Common myeloid progenitor, CD34-positive (primary cell): ENCODE measurements at regions not wholly inside any gene's neighbourhood (a gene's known extent, or its start where the extent isn't known, plus 50 kb on each side); places are given as distances from the start of the nearest gene placed in this dataset.

Experiments
- CTCF ChIA-PET: fragments of 350-600 bp; sonication (Branson Sonifier 250); formaldehyde crosslinking; loops from one replicate; lab custom pipeline; 2021; ENCODE audit warnings: antibody characterized with exemption; lab: Charles Lee
- POLR2A ChIA-PET: fragments of 350-600 bp; sonication (Branson Sonifier 250); formaldehyde crosslinking; loops from one replicate; lab custom pipeline; 2021; ENCODE audit warnings: antibody characterized with exemption; lab: Charles Lee
- DNase-seq, 3 donors: peaks; one replicate each; pipeline versions ENCODE4 v3.0.0 to v3.0.0-alpha.2; 2013
- H3K27ac ChIP-seq, 2 experiments: 1 replicate in 1 of 2; 2 replicates in 1 of 2; pipeline ENCODE4 v1.7.0; 2013; ENCODE audit warnings: inconsistent platforms in 2 of 2, low read length in 2 of 2, mild to moderate bottlenecking in 2 of 2, low read depth in 1 of 2, moderate library complexity in 1 of 2; ENCODE audit not compliant: severe bottlenecking in 2 of 2, insufficient read depth in 1 of 2, poor library complexity in 1 of 2
- H3K27me3 ChIP-seq, 5 experiments: replicated peaks in 2 of 5; 1 replicate in 3 of 5; 2 replicates in 2 of 5; pipeline versions ENCODE4 v1.6.1 to v1.7.0; 2013; ENCODE audit warnings: low read length in 4 of 5, mild to moderate bottlenecking in 2 of 5, moderate library complexity in 2 of 5, inconsistent platforms in 1 of 5; ENCODE audit not compliant: insufficient read depth in 5 of 5, control insufficient read depth in 4 of 5
- H3K36me3 ChIP-seq, 4 experiments: 1 replicate in 2 of 4; 2 replicates in 2 of 4; pipeline versions ENCODE4 v1.6.1 to v1.7.0; 2013; ENCODE audit warnings: low read length in 3 of 4, control low read depth in 1 of 4, mild to moderate bottlenecking in 1 of 4; ENCODE audit not compliant: control insufficient read depth in 4 of 4, insufficient read depth in 4 of 4
- H3K4me1 ChIP-seq, 4 experiments: 1 replicate in 3 of 4; 2 replicates in 1 of 4; pipeline versions ENCODE4 v1.6.1 to v1.7.1; 2013; ENCODE audit warnings: low read length in 3 of 4, mild to moderate bottlenecking in 3 of 4, control low read depth in 1 of 4, inconsistent platforms in 1 of 4, moderate library complexity in 1 of 4; ENCODE audit not compliant: control insufficient read depth in 4 of 4, insufficient read depth in 4 of 4; ENCODE audit errors: control extremely low read depth in 1 of 4
- H3K4me3 ChIP-seq, 7 experiments: 1 replicate in 4 of 7; 2 replicates in 3 of 7; pipeline versions ENCODE4 v1.5.1 to v1.7.0; 2013; ENCODE audit warnings: mild to moderate bottlenecking in 7 of 7, low read length in 6 of 7, moderate library complexity in 6 of 7, inconsistent platforms in 2 of 7, low read depth in 2 of 7, control low read depth in 1 of 7; ENCODE audit not compliant: insufficient read depth in 4 of 7, control insufficient read depth in 1 of 7; ENCODE audit errors: extremely low read depth in 1 of 7
- H3K9me3 ChIP-seq, 5 experiments: 1 replicate in 4 of 5; 2 replicates in 1 of 5; pipeline versions ENCODE4 v1.6.1 to v1.7.1; 2013; ENCODE audit warnings: low read length in 4 of 5, mild to moderate bottlenecking in 2 of 5, inconsistent platforms in 1 of 5, low read depth in 1 of 5, moderate library complexity in 1 of 5; ENCODE audit not compliant: control insufficient read depth in 4 of 5, insufficient read depth in 2 of 5; ENCODE audit errors: control extremely low read depth in 1 of 5
- WGBS: methylation state at CpG from one replicate; pipeline ENCODE4 v1.1.5; 2013; ENCODE audit not compliant: insufficient coverage; 5-methylcytosine and 5-hydroxymethylcytosine counted together

DNA sequence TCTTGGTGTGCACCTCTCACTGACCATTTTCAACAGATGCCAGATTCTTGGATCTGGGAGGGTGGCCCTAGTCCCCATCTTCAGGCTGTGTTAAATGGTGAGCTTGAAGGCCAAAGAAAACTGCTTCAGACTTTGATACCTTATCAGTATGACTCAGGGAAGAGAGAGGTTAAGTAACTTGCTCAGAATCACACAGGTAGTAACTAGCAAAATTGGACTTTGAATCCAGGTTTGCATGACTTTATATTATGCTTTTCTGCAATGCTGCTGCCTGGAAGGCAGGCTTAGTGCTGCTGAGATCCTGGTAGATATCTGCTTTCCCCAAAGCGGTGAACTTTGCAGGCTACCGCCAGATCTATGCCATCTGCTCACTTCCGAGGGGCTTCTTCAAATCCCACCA lies 487.3 kb downstream of the INSC start:
- Histone ChIP-seq H3K27ac (no peak overlapping the region), H3K36me3 (no peaks in the 10 kb centered on the region), H3K9me3 (no peaks in the 10 kb centered on the region), H3K27me3 (no peaks in the 10 kb centered on the region), H3K4me1 (no peaks in the 10 kb centered on the region), H3K4me3 (no peak overlapping the region)
- CTCF ChIA-PET: no interaction called here
- 71% methylated on average over 1 of the region's 3 CpGs for WGBS
- DNase-seq: no peak
- POLR2A ChIA-PET: no interaction called here

DNA sequence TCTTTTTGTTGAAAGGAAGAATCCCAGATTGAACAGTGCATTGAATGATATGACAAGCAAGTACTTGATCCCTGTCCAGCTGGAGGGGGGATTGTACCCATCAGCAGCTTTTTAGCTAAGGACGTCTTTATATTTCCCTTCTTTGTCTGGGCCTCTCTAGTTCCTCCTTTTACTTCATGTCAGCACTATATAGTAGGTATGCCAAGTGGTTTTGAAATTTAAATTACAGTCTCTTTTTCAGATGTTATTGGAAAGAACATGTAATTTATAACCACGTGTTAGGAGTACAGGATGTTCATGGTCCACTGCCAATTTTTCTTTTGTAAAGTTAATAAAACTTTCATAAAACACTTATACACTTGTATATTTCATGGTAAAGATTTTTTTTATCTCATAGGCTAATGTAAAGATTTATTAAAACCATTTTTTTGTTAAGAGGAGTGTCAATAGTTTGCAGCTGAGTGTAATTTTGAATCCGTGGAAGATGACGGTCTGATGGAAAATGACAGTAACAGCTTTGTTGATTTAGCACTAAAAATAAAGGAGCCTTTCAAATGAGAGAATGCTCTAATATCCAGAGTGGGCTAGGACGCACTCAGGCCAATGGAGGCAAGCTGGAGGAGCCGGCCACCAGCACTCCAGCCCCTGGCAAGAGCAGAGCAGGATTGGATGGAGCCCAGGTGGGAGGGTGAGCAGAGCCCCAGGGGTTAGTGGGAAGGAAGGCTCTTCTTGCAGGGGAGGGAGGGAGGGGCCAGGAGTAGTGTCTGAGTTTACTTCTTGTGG lies 488.3 kb downstream of the INSC start:
- no peaks in the 10 kb centered on the region for H3K27me3 ChIP-seq
- H3K9me3 ChIP-seq: no peaks in the 10 kb centered on the region
- H3K4me1 ChIP-seq: no peaks in the 10 kb centered on the region
- no peak overlapping the region for H3K4me3 ChIP-seq
- no peak overlapping the region for H3K27ac ChIP-seq
- ChIA-PET CTCF (no interaction called here), POLR2A (no interaction called here)
- no peak for DNase-seq
- no peaks in the 10 kb centered on the region for H3K36me3 ChIP-seq
- WGBS: 91% methylated on average over 4 of the region's 6 CpGs

DNA sequence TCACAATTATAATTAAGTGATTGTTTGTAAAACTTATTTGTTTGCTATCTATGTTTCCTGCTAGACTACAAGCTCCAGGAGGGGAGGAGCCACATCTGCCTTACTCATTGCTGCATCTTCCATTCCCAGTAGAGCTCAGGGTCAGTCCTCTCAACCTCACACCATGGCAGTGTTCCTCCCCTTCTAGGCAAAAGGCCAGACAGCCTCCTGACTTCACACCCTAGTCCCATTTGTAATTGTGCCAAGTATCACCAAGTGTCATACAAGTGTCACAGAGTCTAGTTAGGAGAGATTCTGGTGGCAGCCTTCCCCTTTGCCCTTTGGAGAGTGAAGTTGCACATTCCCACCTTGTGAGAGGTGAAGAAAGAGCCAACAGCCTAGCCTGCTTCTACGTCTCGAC lies 490.4 kb downstream of the INSC start:
- Histone ChIP-seq H3K4me1 (no peaks in the 10 kb centered on the region), H3K4me3 (no peak overlapping the region), H3K9me3 (peaks cover 0 to 3% (median 0%) of the 10 kb centered on the region in 5 experiments), H3K27ac (no peak overlapping the region), H3K27me3 (no peaks in the 10 kb centered on the region), H3K36me3 (no peaks in the 10 kb centered on the region)
- ChIA-PET POLR2A (no interaction called here), CTCF (interaction anchor here (1.0 kb wide), 1 partner anchor 9 kb away, joined by 3 read pairs; no protein-coding TSS in a partner anchor)
- 100% methylated on average over 2 of the region's 2 CpGs for WGBS
- no peak for DNase-seq

DNA sequence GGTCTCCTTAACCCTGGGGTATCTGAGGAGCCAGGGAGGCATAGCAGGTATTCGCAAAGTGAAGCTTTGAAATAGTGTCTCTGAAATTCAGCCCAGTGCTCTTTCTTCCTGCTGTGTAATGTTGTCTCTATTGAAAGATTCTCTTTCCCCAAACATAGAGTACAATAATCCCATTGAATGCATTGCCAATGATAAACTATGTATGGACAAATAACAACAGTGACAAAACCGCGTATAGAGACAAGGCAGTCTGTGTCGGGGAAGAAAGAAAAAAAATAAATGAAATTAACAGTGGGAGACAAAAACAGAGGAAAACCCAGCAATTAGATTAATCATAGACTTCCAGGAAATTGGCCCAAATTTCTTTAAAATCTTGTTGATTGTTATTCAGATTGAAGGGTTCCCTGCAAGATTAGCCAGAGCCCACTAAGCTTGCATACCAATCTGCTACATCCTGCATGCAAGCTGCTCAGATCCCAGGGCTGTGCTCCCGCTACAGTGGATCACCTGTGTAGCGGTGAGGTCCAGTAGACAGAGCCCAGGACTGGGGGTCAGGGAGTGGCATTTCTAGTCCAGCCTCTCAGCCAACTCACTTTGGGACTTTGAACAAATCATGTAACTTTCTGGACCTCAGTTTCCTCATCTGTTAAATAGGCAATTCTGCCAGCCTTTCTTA lies 492.8 kb downstream of the INSC start:
- Histone ChIP-seq H3K4me1 (no peaks in the 10 kb centered on the region), H3K36me3 (no peaks in the 10 kb centered on the region), H3K4me3 (no peak overlapping the region), H3K27ac (no peak overlapping the region), H3K9me3 (peaks cover 0 to 3% (median 0%) of the 10 kb centered on the region in 5 experiments), H3K27me3 (no peaks in the 10 kb centered on the region)
- 94% methylated on average over 2 of the region's 6 CpGs for WGBS
- no peak for DNase-seq
- CTCF ChIA-PET: interaction anchor here (0.5 kb wide), 1 partner anchor 1937 kb away, joined by 3 read pairs; the partner anchor contains the start of gene USH1C
- POLR2A ChIA-PET: no interaction called here

GRCh38 chr11:15609445-15609844 lies 494.7 kb downstream of the INSC start:
- POLR2A ChIA-PET: no interaction called here

DNA sequence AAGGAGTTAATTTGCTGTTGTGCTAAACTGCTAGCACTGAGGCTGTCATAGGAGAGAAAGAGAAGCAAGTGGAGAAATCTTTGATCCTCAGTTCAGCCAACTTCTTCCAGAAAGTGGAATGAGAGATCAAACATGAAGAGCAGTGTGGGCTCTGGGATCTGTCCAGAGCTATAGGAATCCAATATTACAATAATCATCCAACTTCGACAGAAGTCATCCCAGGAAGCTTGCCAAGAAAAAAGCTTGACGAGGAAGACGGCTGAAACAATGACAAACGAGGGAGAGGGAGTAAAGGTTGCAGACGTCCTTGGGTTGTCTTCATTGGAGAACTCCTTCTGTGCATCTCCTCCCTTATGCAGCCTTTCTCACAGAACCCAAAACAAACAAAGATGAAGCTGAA lies 496.2 kb downstream of the INSC start:
- WGBS: 75% methylated on average over 4 of the region's 5 CpGs
- DNase-seq: no peak
- H3K36me3 ChIP-seq: no peaks in the 10 kb centered on the region
- CTCF ChIA-PET: interaction anchor here (0.9 kb wide), 1 partner anchor 16 kb away, joined by 4 read pairs; no protein-coding TSS in a partner anchor
- no peak overlapping the region for H3K4me3 ChIP-seq
- POLR2A ChIA-PET: no interaction called here
- H3K4me1 ChIP-seq: no peaks in the 10 kb centered on the region
- no peak overlapping the region for H3K27ac ChIP-seq
- H3K27me3 ChIP-seq: no peaks in the 10 kb centered on the region
- H3K9me3 ChIP-seq: peaks cover 0 to 3% (median 0%) of the 10 kb centered on the region in 5 experiments

More at GRCh38 chr11:15609445-15609844, 494.7 kb downstream of the INSC start:
- Histone ChIP-seq H3K27me3 (no peaks in the 10 kb centered on the region), H3K9me3 (peaks cover 0 to 3% (median 0%) of the 10 kb centered on the region in 5 experiments), H3K4me3 (no peak overlapping the region), H3K27ac (no peak overlapping the region), H3K36me3 (no peaks in the 10 kb centered on the region), H3K4me1 (no peaks in the 10 kb centered on the region)
- DNase-seq: no peak
- WGBS: no CpG with 5 or more reads among the region's 1 CpG
- CTCF ChIA-PET: no interaction called here

DNA sequence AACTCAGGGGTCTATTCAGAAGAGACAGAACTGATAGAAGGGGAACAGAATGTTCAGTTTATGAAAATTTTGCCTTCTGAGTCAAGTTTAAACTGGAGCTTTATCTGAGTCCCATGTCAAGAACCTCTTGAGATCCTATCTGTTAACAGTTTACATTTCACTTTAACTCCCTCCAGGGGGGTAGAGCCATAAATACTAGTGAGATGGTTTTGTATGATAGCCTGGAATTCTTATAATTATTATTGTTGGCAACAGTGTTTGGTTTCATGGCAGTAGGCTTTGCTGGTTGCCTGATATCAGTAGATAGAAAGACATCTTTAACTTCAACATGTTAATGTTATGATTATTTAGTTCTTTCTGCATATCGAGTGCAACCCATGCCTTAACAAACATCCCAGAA lies 498.5 kb downstream of the INSC start:
- H3K27ac ChIP-seq: no peak overlapping the region
- no peak overlapping the region for H3K4me3 ChIP-seq
- H3K27me3 ChIP-seq: no peaks in the 10 kb centered on the region
- H3K36me3 ChIP-seq: no peaks in the 10 kb centered on the region
- H3K4me1 ChIP-seq: no peaks in the 10 kb centered on the region
- CTCF ChIA-PET: no interaction called here
- WGBS: no CpG with 5 or more reads among the region's 1 CpG
- POLR2A ChIA-PET: no interaction called here
- H3K9me3 ChIP-seq: peaks cover 0 to 3% (median 0%) of the 10 kb centered on the region in 5 experiments
- no peak for DNase-seq
